Coronary artery (tissue), 2 donors: ENCODE measurements at regions not wholly inside any gene's neighbourhood (a gene's known extent, or its start where the extent isn't known, plus 50 kb on each side); places are given as distances from the start of the nearest gene placed in this dataset.

Experiments
- DNase-seq: peaks from one replicate; pipeline ENCODE4 v3.0.0-alpha.2; 2017; ENCODE audit warnings: low spot score
- H3K27ac ChIP-seq, 2 donors: fragments of 200-600 bp; sonication (generic); one replicate each; pipeline ENCODE4 v1.5.1; 2016 to 2019
- H3K4me3 ChIP-seq: fragments of 200-600 bp; sonication (generic); 2 replicates; pipeline ENCODE4 v1.5.1; 2016; ENCODE audit warnings: mild to moderate bottlenecking, moderate library complexity
- CTCF ChIP-seq: fragments of 200-600 bp; sonication (generic); IDR thresholded peaks from one replicate; pipeline ENCODE4 v1.5.1; 2019; ENCODE audit warnings: antibody characterized with exemption

- H3K27ac ChIP-seq, result no peak overlapping the region
- TF ChIP-seq CTCF, result no peak
- no peak for DNase-seq
Measured at GRCh38 chr12:131617596-131618302, 93.1 kb upstream of the SFSWAP start.

GRCh38 chr12:131618303-131618658 lies 92.6 kb upstream of the SFSWAP start:
- DNase-seq, result no peak

More at GRCh38 chr12:131617596-131618302, 93.1 kb upstream of the SFSWAP start:
- no peak overlapping the region for H3K4me3 ChIP-seq

GRCh38 chr12:131618701-131619100 lies 92.2 kb upstream of the SFSWAP start:
- no peak for DNase-seq
- Histone ChIP-seq H3K4me3 (no peak overlapping the region), H3K27ac (no peak overlapping the region)
- TF ChIP-seq CTCF, result no peak

More at GRCh38 chr12:131618303-131618658, 92.6 kb upstream of the SFSWAP start:
- no peak overlapping the region for H3K27ac ChIP-seq
- no peak for TF ChIP-seq CTCF
- H3K4me3 ChIP-seq, result no peak overlapping the region

- DNase-seq, result no peak
- no peak for TF ChIP-seq CTCF
- no peak overlapping the region for H3K4me3 ChIP-seq
- no peak overlapping the region for H3K27ac ChIP-seq
Measured at GRCh38 chr12:131619106-131619642, 91.7 kb upstream of the SFSWAP start.

DNA sequence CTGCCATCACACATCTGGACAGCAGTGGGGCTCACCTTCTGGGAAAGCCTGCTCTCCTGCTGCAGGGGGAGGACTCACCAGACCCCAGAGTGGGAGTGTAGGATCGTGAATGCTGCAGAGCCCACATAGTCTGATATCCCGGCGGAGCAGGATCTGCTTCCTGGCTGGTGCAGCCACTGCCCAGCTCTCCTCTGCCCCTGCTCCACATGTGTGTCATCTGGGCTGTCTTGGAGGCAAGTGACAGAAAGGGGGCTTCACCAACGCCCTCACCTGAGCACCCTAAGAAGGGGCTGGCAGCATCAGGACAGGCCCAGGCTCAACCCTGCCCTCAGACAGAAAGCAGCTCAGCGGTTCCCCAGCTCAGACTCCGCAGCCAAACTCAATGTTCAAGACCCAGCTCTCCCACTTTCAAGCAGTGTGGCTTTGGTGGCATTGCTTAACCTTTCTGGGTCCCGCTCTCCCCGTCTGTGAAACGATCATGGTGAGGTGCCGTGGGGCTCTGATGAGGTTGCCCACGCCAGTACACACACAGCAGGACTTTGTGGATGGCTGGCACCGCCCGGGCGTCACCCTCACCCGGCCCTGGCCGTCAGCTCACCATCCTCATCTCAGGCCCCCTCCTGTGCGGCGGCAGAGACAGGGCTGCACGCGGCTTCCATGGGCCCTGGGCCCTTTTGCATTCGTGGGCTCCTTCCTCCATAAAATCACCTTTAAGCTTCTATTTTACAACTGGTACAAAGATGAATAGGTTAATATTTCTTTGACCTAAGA lies 91.0 kb upstream of the SFSWAP start:
- no peak for TF ChIP-seq CTCF
- Histone ChIP-seq H3K27ac (no peak overlapping the region), H3K4me3 (no peak overlapping the region)
- no peak for DNase-seq

- Histone ChIP-seq H3K4me3 (no peak overlapping the region), H3K27ac (no peak overlapping the region)
- no peak for TF ChIP-seq CTCF
- DNase-seq, result no peak
Measured at GRCh38 chr12:131620520-131620919, 90.4 kb upstream of the SFSWAP start.
